WTC11 (cell line): ENCODE measurements at regions not wholly inside any gene's neighbourhood (a gene's known extent, or its start where the extent isn't known, plus 50 kb on each side); places are given as distances from the start of the nearest gene placed in this dataset.

Experiments used
- ATAC-seq: fragments of 200-7000 bp; cut with Tn5 transposase; 2 replicates; pipeline ENCODE4 v1.10.0; 2021; ENCODE audit warnings: mild to moderate bottlenecking, moderate library complexity
- CTCF ChIA-PET: fragments of 300-600 bp; sonication (Branson Sonifier 250); formaldehyde crosslinking; loops from one replicate; lab custom pipeline; 2021; ENCODE audit warnings: antibody characterized with exemption; lab: Charles Lee
- POLR2A ChIA-PET: fragments of 350-600 bp; sonication (Branson Sonifier 250); formaldehyde crosslinking; loops from one replicate; lab custom pipeline; 2021; ENCODE audit warnings: antibody characterized with exemption; lab: Charles Lee
- DNase-seq: peaks from one replicate; pipeline ENCODE4 v3.0.0; 2021; ENCODE audit warnings: low spot score
- H3K27ac Mint-ChIP-seq: 2 replicates; pipeline ENCODE4 v1.8.0; 2021; ENCODE audit warnings: mixed read lengths
- H3K27me3 Mint-ChIP-seq: 2 replicates; pipeline ENCODE4 v1.8.0; 2021; ENCODE audit warnings: low read depth, mild to moderate bottlenecking, moderate library complexity, mixed read lengths
- H3K36me3 Mint-ChIP-seq: 2 replicates; pipeline ENCODE4 v1.8.0; 2021; ENCODE audit warnings: mixed read lengths
- H3K4me1 Mint-ChIP-seq: 2 replicates; pipeline ENCODE4 v1.8.0; 2022; ENCODE audit warnings: mixed read lengths
- H3K4me3 Mint-ChIP-seq: 2 replicates; pipeline ENCODE4 v1.8.0; 2021; ENCODE audit warnings: mild to moderate bottlenecking, moderate library complexity, mixed read lengths
- H3K9me3 Mint-ChIP-seq: 2 replicates; pipeline ENCODE4 v1.8.0; 2021; ENCODE audit warnings: mixed read lengths
- AFF4 ChIP-seq: sonication (generic); formaldehyde crosslinking; IDR thresholded peaks from 2 replicates; pipeline ENCODE4 v1.8.1; 2023; ENCODE audit warnings: mild to moderate bottlenecking, missing genetic modification reagents, borderline replicate concordance
- AR ChIP-seq: fragments of 250-450 bp; sonication (Bioruptor Pico); IDR thresholded peaks from 2 replicates; pipeline ENCODE4 v1.9.0; 2021; ENCODE audit warnings: mild to moderate bottlenecking
- ATF3 ChIP-seq: sonication (generic); formaldehyde crosslinking; conservative IDR thresholded peaks from 2 replicates; pipeline ENCODE4 v1.8.1; 2022; ENCODE audit warnings: mild to moderate bottlenecking, missing genetic modification reagents
- ATF6 ChIP-seq: sonication (generic); formaldehyde crosslinking; IDR thresholded peaks from 2 replicates; pipeline ENCODE4 v1.8.1; 2023; ENCODE audit warnings: mild to moderate bottlenecking, missing genetic modification reagents
- CBFB ChIP-seq: sonication (generic); formaldehyde crosslinking; IDR thresholded peaks from 2 replicates; pipeline ENCODE4 v1.8.1; 2022; ENCODE audit warnings: mild to moderate bottlenecking, low read depth, missing genetic modification reagents
- CREB1 ChIP-seq: sonication (generic); formaldehyde crosslinking; IDR thresholded peaks from 2 replicates; pipeline ENCODE4 v1.8.0; 2023; ENCODE audit warnings: mild to moderate bottlenecking, missing genetic modification reagents
- GABPB1 ChIP-seq: sonication (generic); formaldehyde crosslinking; IDR thresholded peaks from 2 replicates; pipeline ENCODE4 v1.8.1; 2023; ENCODE audit warnings: mild to moderate bottlenecking, missing genetic modification reagents
- MLX ChIP-seq: sonication (generic); formaldehyde crosslinking; IDR thresholded peaks from 2 replicates; pipeline ENCODE4 v1.8.1; 2023; ENCODE audit warnings: mild to moderate bottlenecking, missing genetic modification reagents, moderate library complexity
- MXD4 ChIP-seq: fragments of 250-450 bp; sonication (Bioruptor Pico); IDR thresholded peaks from 2 replicates; pipeline ENCODE4 v1.8.0; 2021; ENCODE audit warnings: mild to moderate bottlenecking, moderate library complexity, borderline replicate concordance
- PRDM15 ChIP-seq: sonication (generic); formaldehyde crosslinking; IDR thresholded peaks from 2 replicates; pipeline ENCODE4 v1.8.0; 2022; ENCODE audit warnings: missing genetic modification reagents
- PREB ChIP-seq: sonication (generic); formaldehyde crosslinking; IDR thresholded peaks from 2 replicates; pipeline ENCODE4 v1.8.1; 2022; ENCODE audit warnings: mild to moderate bottlenecking, missing genetic modification reagents, moderate library complexity, borderline replicate concordance
- SP1 ChIP-seq: sonication (generic); formaldehyde crosslinking; conservative IDR thresholded peaks from 2 replicates; pipeline ENCODE4 v1.8.1; 2022; ENCODE audit warnings: missing genetic modification reagents
- ZBTB21 ChIP-seq: sonication (generic); formaldehyde crosslinking; IDR thresholded peaks from 2 replicates; pipeline ENCODE4 v1.8.1; 2023; ENCODE audit warnings: mild to moderate bottlenecking, missing genetic modification reagents, borderline replicate concordance
- ZSCAN18 ChIP-seq: fragments of 250-450 bp; sonication (Bioruptor Pico); IDR thresholded peaks from 2 replicates; pipeline ENCODE4 v2.1.2; 2022; ENCODE audit warnings: mild to moderate bottlenecking, moderate library complexity

GRCh38 chr21:26320596-26320995 is 150.0 kb upstream of the APP start (continued):
- TF ChIP-seq PRDM15 (CRISPR knock-in tag): no peak
- no peak for TF ChIP-seq AFF4 (CRISPR knock-in tag)
- TF ChIP-seq, all 79 proteins: peak for 0

- DNase-seq (no peak), ATAC-seq (no peak)
- Mint-ChIP-seq H3K27me3 (no peaks in the 10 kb centered on the region), H3K4me3 (no peak overlapping the region), H3K27ac (no peak overlapping the region), H3K9me3 (peaks cover 42% of the 10 kb centered on the region), H3K36me3 (peaks cover under 1% of the 10 kb centered on the region), H3K4me1 (no peaks in the 10 kb centered on the region)
- ChIA-PET POLR2A (no interaction called here), CTCF (no interaction called here)
- TF ChIP-seq ZSCAN18 (CRISPR knock-in tag) (no peak), PRDM15 (CRISPR knock-in tag) (no peak), PREB (CRISPR knock-in tag) (no peak), ZBTB21 (CRISPR knock-in tag) (no peak), GABPB1 (CRISPR knock-in tag) (no peak), MXD4 (CRISPR knock-in tag) (no peak), MLX (CRISPR knock-in tag) (no peak), ATF3 (CRISPR knock-in tag) (no peak), ATF6 (CRISPR knock-in tag) (no peak), CREB1 (CRISPR knock-in tag) (no peak), SP1 (CRISPR knock-in tag) (no peak), AR (CRISPR knock-in tag) (no peak), CBFB (CRISPR knock-in tag) (no peak)
These were observed 137.1 kb upstream of the APP start for GRCh38 chr21:26307640-26308039.
